ENCODE measurements at regions not wholly inside any gene's neighbourhood (a gene's known extent, or its start where the extent isn't known, plus 50 kb on each side); places are given as distances from the start of the nearest gene placed in this dataset.

GRCh38 chr11:19592842-19593241, 119.8 kb upstream of the NAV2 start:
- Histone ChIP-seq H3K4me3 (ENCODE audit: low read length) (no peak overlapping the region), H3K36me3 (replicated peaks; ENCODE audit: low read depth, low read length) (no peaks in the 10 kb centered on the region), H3K9ac (ENCODE audit: low read length) (no peak overlapping the region), H3K27me3 (ENCODE audit: low read depth, low read length) (peaks cover 19% of the 10 kb centered on the region), H3K4me1 (ENCODE audit: low read length) (no peaks in the 10 kb centered on the region), H4K20me1 (ENCODE audit: insufficient read depth, low read length) (no peaks in the 10 kb centered on the region), H3K27ac (ENCODE audit: low read length) (no peak overlapping the region), H3K9me3 (ENCODE audit: insufficient read depth, low read length) (no peaks in the 10 kb centered on the region), H2AFZ (ENCODE audit: low read depth, low read length) (no peak overlapping the region), H3K79me2 (ENCODE audit: low read length) (no peaks in the 10 kb centered on the region), H3K4me2 (ENCODE audit: low read length) (no peak overlapping the region)
- TF ChIP-seq EZH2phosphoT487 (IDR thresholded peaks at IDR 0.05; ENCODE audit: low read depth): no peak
- no peak for TF ChIP-seq CTCF (IDR thresholded peaks at IDR 0.05; ENCODE audit: low read depth, low read length)

DNA sequence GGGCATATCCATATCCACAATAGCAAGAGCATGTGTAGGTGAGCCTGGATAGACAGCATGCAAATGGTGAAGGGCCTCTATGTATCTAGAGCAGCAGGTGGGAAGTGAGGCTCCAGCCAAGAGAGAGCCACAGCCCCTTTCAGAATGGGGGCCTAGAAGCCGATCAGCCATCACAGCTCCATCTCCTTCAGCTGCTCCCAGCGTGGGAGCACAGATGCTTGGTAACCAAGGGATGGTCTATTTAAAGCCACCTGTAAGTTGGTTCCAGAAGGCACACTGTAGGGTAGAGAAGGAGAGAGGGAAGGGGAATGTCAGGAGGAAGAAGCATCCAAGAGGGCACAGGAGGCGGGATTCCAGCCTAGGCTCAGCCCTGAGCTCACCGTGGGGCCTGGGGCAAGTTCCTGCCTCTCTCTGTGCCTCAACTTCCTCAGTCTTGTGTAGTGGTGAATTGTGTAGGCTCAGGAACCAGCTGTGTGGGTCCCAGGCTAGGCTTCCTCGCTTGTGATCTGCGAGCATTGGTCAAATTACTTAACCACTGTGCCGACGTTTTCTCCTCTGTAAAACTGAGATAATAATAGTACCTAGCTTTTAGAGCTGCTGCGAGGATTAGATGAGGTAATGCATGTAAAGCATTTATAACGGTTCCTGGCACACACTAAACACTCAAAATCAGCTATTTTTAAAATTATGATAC, 122.9 kb upstream of the NAV2 start:
- Histone ChIP-seq H3K27me3 (ENCODE audit: low read depth, low read length) (peaks cover 17% of the 10 kb centered on the region), H2AFZ (ENCODE audit: low read depth, low read length) (no peak overlapping the region), H3K9ac (ENCODE audit: low read length) (no peak overlapping the region), H3K4me3 (ENCODE audit: low read length) (no peak overlapping the region), H3K36me3 (replicated peaks; ENCODE audit: low read depth, low read length) (no peaks in the 10 kb centered on the region), H3K27ac (ENCODE audit: low read length) (no peak overlapping the region), H3K4me1 (ENCODE audit: low read length) (no peaks in the 10 kb centered on the region), H4K20me1 (ENCODE audit: insufficient read depth, low read length) (no peaks in the 10 kb centered on the region), H3K9me3 (ENCODE audit: insufficient read depth, low read length) (no peaks in the 10 kb centered on the region), H3K4me2 (ENCODE audit: low read length) (no peak overlapping the region), H3K79me2 (ENCODE audit: low read length) (no peaks in the 10 kb centered on the region)
- TF ChIP-seq CTCF (IDR thresholded peaks at IDR 0.05; ENCODE audit: low read depth, low read length) (no peak), EZH2phosphoT487 (IDR thresholded peaks at IDR 0.05; ENCODE audit: low read depth) (no peak)

DNA sequence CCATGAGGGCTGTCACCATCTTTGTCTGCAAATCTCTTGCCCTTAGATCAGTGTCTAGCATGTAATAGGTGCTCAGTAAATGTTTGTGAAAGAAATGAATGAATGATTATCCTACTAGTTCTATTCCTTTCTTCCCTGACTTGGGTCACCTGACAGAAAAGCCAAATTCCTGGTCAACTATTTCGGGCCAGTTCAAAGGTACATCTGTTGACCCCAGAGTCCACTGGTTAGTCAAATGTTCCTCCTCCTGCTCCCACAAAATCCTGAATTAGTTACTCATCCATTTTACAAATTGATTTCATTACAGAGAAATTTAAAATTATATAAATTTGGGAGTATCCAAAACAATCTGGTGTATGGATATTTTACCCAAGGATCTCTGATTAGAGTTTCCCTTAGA, 124.7 kb upstream of the NAV2 start:
- no peaks in the 10 kb centered on the region for H3K36me3 ChIP-seq (replicated peaks; ENCODE audit: low read depth, low read length)
- H3K27me3 ChIP-seq (ENCODE audit: low read depth, low read length): peaks cover 8% of the 10 kb centered on the region; the same call in 1 of the 2 replicates
- H3K9me3 ChIP-seq (ENCODE audit: insufficient read depth, low read length): no peaks in the 10 kb centered on the region
- H2AFZ ChIP-seq (ENCODE audit: low read depth, low read length): no peak overlapping the region
- no peak overlapping the region for H3K9ac ChIP-seq (ENCODE audit: low read length)
- H3K4me1 ChIP-seq (ENCODE audit: low read length): no peaks in the 10 kb centered on the region
- no peak overlapping the region for H3K4me2 ChIP-seq (ENCODE audit: low read length)
- no peaks in the 10 kb centered on the region for H3K79me2 ChIP-seq (ENCODE audit: low read length)
- no peak overlapping the region for H3K27ac ChIP-seq (ENCODE audit: low read length)
- TF ChIP-seq EZH2phosphoT487 (IDR thresholded peaks at IDR 0.05; ENCODE audit: low read depth) (no peak), CTCF (IDR thresholded peaks at IDR 0.05; ENCODE audit: low read depth, low read length) (no peak)
- no peaks in the 10 kb centered on the region for H4K20me1 ChIP-seq (ENCODE audit: insufficient read depth, low read length)
- no peak overlapping the region for H3K4me3 ChIP-seq (ENCODE audit: low read length)

- H3K4me3 ChIP-seq (ENCODE audit: low read length): no peak overlapping the region
- H3K4me2 ChIP-seq (ENCODE audit: low read length): no peak overlapping the region
- no peaks in the 10 kb centered on the region for H4K20me1 ChIP-seq (ENCODE audit: insufficient read depth, low read length)
- H3K27me3 ChIP-seq (ENCODE audit: low read depth, low read length): no peaks in the 10 kb centered on the region; the same call in 1 of the 2 replicates
- TF ChIP-seq EZH2phosphoT487 (IDR thresholded peaks at IDR 0.05; ENCODE audit: low read depth): no peak
- TF ChIP-seq CTCF (IDR thresholded peaks at IDR 0.05; ENCODE audit: low read depth, low read length): no peak
- no peak overlapping the region for H3K9ac ChIP-seq (ENCODE audit: low read length)
- H3K9me3 ChIP-seq (ENCODE audit: insufficient read depth, low read length): no peaks in the 10 kb centered on the region
- H3K79me2 ChIP-seq (ENCODE audit: low read length): no peaks in the 10 kb centered on the region
- H3K4me1 ChIP-seq (ENCODE audit: low read length): no peaks in the 10 kb centered on the region
- H3K27ac ChIP-seq (ENCODE audit: low read length): no peak overlapping the region
- H2AFZ ChIP-seq (ENCODE audit: low read depth, low read length): no peak overlapping the region
- H3K36me3 ChIP-seq (replicated peaks; ENCODE audit: low read depth, low read length): no peaks in the 10 kb centered on the region
Measured at GRCh38 chr11:19580646-19581045, 132.0 kb upstream of the NAV2 start.
